SK-N-SH (cell line): ENCODE measurements at regions not wholly inside any gene's neighbourhood (a gene's known extent, or its start where the extent isn't known, plus 50 kb on each side); places are given as distances from the start of the nearest gene placed in this dataset.

Experiments used
- CTCF ChIA-PET: fragments of 300-600, 350-600 bp; formaldehyde crosslinking; extraction: SDS; loops from one replicate; lab custom pipeline; 2021; lab: Yijun Ruan, JAX
- POLR2A ChIA-PET: fragments of 350-600 bp; sonication (Branson Sonifier 250); formaldehyde crosslinking; extraction: SDS; loops from one replicate; lab custom pipeline; 2020; ENCODE audit warnings: antibody characterized with exemption, inconsistent platforms; lab: Yijun Ruan, JAX
- DNase-seq: peaks from one replicate; pipeline ENCODE4 v3.0.0; 2012
- H2AFZ ChIP-seq: fragments of 200-600 bp; sonication (generic); 2 replicates; pipeline ENCODE4 v1.8.1; 2016; ENCODE audit warnings: antibody characterized with exemption, mild to moderate bottlenecking, low read depth
- H3F3A ChIP-seq: fragments of 200-600 bp; sonication (generic); replicated peaks from 2 replicates; pipeline ENCODE3; 2016; ENCODE audit warnings: antibody characterized with exemption, mild to moderate bottlenecking; ENCODE audit not compliant: insufficient read depth
- H3K27ac ChIP-seq, 2 experiments: fragments of 200-500 bp in 1 of 2; fragments of 200-600 bp in 1 of 2; sonication (Bioruptor generic) in 1 of 2; sonication (generic), shearing (Covaris generic) in 1 of 2; 2 replicates each; pipeline versions ENCODE4 v1.5.1 to v1.6.1; 2014 to 2016; ENCODE audit warnings: low read depth in 2 of 2, inconsistent platforms in 1 of 2, low read length in 1 of 2, mild to moderate bottlenecking in 1 of 2, mixed read lengths in 1 of 2
- H3K27me3 ChIP-seq: fragments of 200-600 bp; sonication (generic), shearing (Covaris generic); 2 replicates; pipeline ENCODE4 v1.6.1; 2016; ENCODE audit warnings: mixed run types; ENCODE audit not compliant: insufficient read depth
- H3K36me3 ChIP-seq, 2 experiments: fragments of 200-500 bp in 1 of 2; fragments of 200-600 bp in 1 of 2; sonication (Bioruptor generic) in 1 of 2; sonication (generic) in 1 of 2; replicated peaks in 1 of 2; 2 replicates each; pipeline versions ENCODE3 to v1.5.1; 2014 to 2016; ENCODE audit warnings: low read length in 1 of 2, mild to moderate bottlenecking in 1 of 2; ENCODE audit not compliant: insufficient read depth in 2 of 2, control insufficient read depth in 1 of 2
- H3K4me1 ChIP-seq, 2 experiments: fragments of 200-500 bp in 1 of 2; fragments of 200-600 bp in 1 of 2; sonication (Bioruptor generic) in 1 of 2; sonication (generic), shearing (Covaris generic) in 1 of 2; 2 replicates each; pipeline versions ENCODE4 v1.5.1 to v1.6.1; 2014 to 2016; ENCODE audit warnings: low read depth in 1 of 2, low read length in 1 of 2, mixed run types in 1 of 2; ENCODE audit not compliant: insufficient read depth in 2 of 2, control insufficient read depth in 1 of 2
- H3K4me2 ChIP-seq: fragments of 200-600 bp; sonication (generic), shearing (Covaris generic); 2 replicates; pipeline ENCODE4 v1.6.1; 2017; ENCODE audit warnings: mixed run types
- H3K4me3 ChIP-seq, 2 experiments: fragments of 200-500 bp in 1 of 2; fragments of 200-600 bp in 1 of 2; sonication (Bioruptor generic) in 1 of 2; sonication (generic), shearing (Covaris generic) in 1 of 2; 2 replicates each; pipeline versions ENCODE4 v1.5.1 to v1.8.1; 2014 to 2016; ENCODE audit warnings: low read depth in 2 of 2, inconsistent platforms in 1 of 2, low read length in 1 of 2, mild to moderate bottlenecking in 1 of 2, mixed read lengths in 1 of 2, moderate library complexity in 1 of 2
- H3K79me2 ChIP-seq: fragments of 200-600 bp; sonication (generic); 2 replicates; pipeline ENCODE4 v1.8.1; 2017; ENCODE audit warnings: mild to moderate bottlenecking; ENCODE audit not compliant: insufficient read depth
- H3K9ac ChIP-seq: fragments of 200-600 bp; sonication (generic); 2 replicates; pipeline ENCODE4 v1.6.1; 2017; ENCODE audit warnings: mixed run types
- H3K9me2 ChIP-seq: fragments of 200-600 bp; sonication (generic); 2 replicates; pipeline ENCODE4 v1.6.1; 2017; ENCODE audit warnings: mixed run types
- H3K9me3 ChIP-seq: fragments of 200-600 bp; sonication (generic); 2 replicates; pipeline ENCODE4 v1.6.1; 2017; ENCODE audit warnings: mixed run types, mild to moderate bottlenecking, moderate library complexity
- H4K20me1 ChIP-seq: fragments of 200-600 bp; sonication (generic); 2 replicates; pipeline ENCODE4 v1.6.1; 2017; ENCODE audit warnings: mild to moderate bottlenecking, mixed run types; ENCODE audit not compliant: insufficient read depth
- CHD2 ChIP-seq: fragments of 150-350 bp; IDR thresholded peaks from 2 replicates; pipeline ENCODE4 v1.6.1; 2018; ENCODE audit warnings: low read length; ENCODE audit not compliant: partially characterized antibody
- ELF1 ChIP-seq: IDR thresholded peaks from 2 replicates; pipeline ENCODE4 v1.4.0; 2012
- EP300 ChIP-seq, 2 experiments: IDR thresholded peaks; 2 replicates each; pipeline versions ENCODE4 v1.4.0 to v1.6.1; 2012; ENCODE audit warnings: borderline replicate concordance in 1 of 2, low read depth in 1 of 2, low read length in 1 of 2
- EZH2phosphoT487 ChIP-seq: fragments of 200-600 bp; sonication (generic); IDR thresholded peaks from 2 replicates; pipeline ENCODE4 v1.6.1; 2017; ENCODE audit warnings: low read depth, mixed run types, mild to moderate bottlenecking, antibody characterized with exemption, moderate library complexity, borderline replicate concordance
- FOSL2 ChIP-seq: IDR thresholded peaks from 2 replicates; pipeline ENCODE4 v1.4.0; 2012; ENCODE audit warnings: low read depth, mild to moderate bottlenecking, moderate library complexity, borderline replicate concordance
- IRF3 ChIP-seq: fragments of 150-350 bp; IDR thresholded peaks from 2 replicates; pipeline ENCODE4 v1.6.1; 2016; ENCODE audit warnings: mild to moderate bottlenecking, low read depth, low read length
- JUND ChIP-seq: IDR thresholded peaks from 2 replicates; pipeline ENCODE4 v1.4.0; 2012
- MAX ChIP-seq: IDR thresholded peaks from 2 replicates; pipeline ENCODE4 v1.4.0; 2012; ENCODE audit warnings: low read depth
- PBX3 ChIP-seq: IDR thresholded peaks from 2 replicates; pipeline ENCODE4; 2012
- POLR2AphosphoS5 ChIP-seq: IDR thresholded peaks from 2 replicates; pipeline ENCODE4 v1.6.1; 2012; ENCODE audit warnings: low read depth, low read length
- RAD21 ChIP-seq: IDR thresholded peaks from 2 replicates; pipeline ENCODE4 v1.6.1; 2012; ENCODE audit warnings: mild to moderate bottlenecking, low read length
- RCOR1 ChIP-seq: fragments of 150-350 bp; IDR thresholded peaks from 2 replicates; pipeline ENCODE4 v1.6.1; 2017; ENCODE audit warnings: antibody characterized with exemption, low read length
- REST ChIP-seq: IDR thresholded peaks from 2 replicates; pipeline ENCODE4 v1.6.1; 2012; ENCODE audit warnings: mild to moderate bottlenecking, low read depth, low read length, moderate library complexity
- RXRA ChIP-seq: IDR thresholded peaks from 2 replicates; pipeline ENCODE4 v1.4.0; 2012; ENCODE audit warnings: low read depth, mild to moderate bottlenecking, borderline replicate concordance
- SIN3A ChIP-seq: IDR thresholded peaks from 2 replicates; pipeline ENCODE4 v1.6.1; 2012; ENCODE audit warnings: low read depth, mild to moderate bottlenecking, low read length, moderate library complexity, borderline replicate concordance
- SMC3 ChIP-seq: IDR thresholded peaks from 2 replicates; pipeline ENCODE4 v1.6.1; 2012; ENCODE audit warnings: low read depth, low read length, improper control_type of control experiment
- TAF1 ChIP-seq: IDR thresholded peaks from 2 replicates; pipeline ENCODE4 v1.6.1; 2012; ENCODE audit warnings: low read depth, mild to moderate bottlenecking, low read length, moderate library complexity, borderline replicate concordance
- TEAD4 ChIP-seq: IDR thresholded peaks from 2 replicates; pipeline ENCODE4 v1.4.0; 2012; ENCODE audit warnings: mild to moderate bottlenecking, borderline replicate concordance; ENCODE audit not compliant: insufficient read depth
- USF2 ChIP-seq: fragments of 150-350 bp; IDR thresholded peaks from 2 replicates; pipeline ENCODE4 v1.6.1; 2017; ENCODE audit warnings: antibody characterized with exemption, low read length, low read depth, borderline replicate concordance
- YY1 ChIP-seq: IDR thresholded peaks from 2 replicates; pipeline ENCODE4 v1.4.0; 2012; ENCODE audit warnings: low read depth, mild to moderate bottlenecking
- WGBS: methylation state at CpG from one replicate; pipeline ENCODE4 v1.1.6; 2017; ENCODE audit warnings: low lambda C conversion rate; 5-methylcytosine and 5-hydroxymethylcytosine counted together

- Histone ChIP-seq H2AFZ (no peak overlapping the region), H3K4me1 (no peaks in the 10 kb centered on the region), H3K4me2 (no peak overlapping the region), H3K9me3 (no peaks in the 10 kb centered on the region), H3K9ac (no peak overlapping the region), H3K27me3 (no peaks in the 10 kb centered on the region), H4K20me1 (no peaks in the 10 kb centered on the region), H3K79me2 (no peaks in the 10 kb centered on the region), H3K27ac (no peak overlapping the region), H3F3A (no peaks in the 10 kb centered on the region), H3K4me3 (no peak overlapping the region), H3K9me2 (peaks cover 4% of the 10 kb centered on the region; the same call in 1 of the 2 replicates), H3K36me3 (no peaks in the 10 kb centered on the region)
- POLR2A ChIA-PET = no interaction called here
- WGBS = 3% methylated on average over 4 of the region's 4 CpGs
- DNase-seq = no peak
- CTCF ChIA-PET = no interaction called here
- TF ChIP-seq IRF3 (no peak), REST (no peak), PBX3 (no peak), MAX (no peak)
Observed at GRCh38 chrX:125420809-125421208, 101.1 kb downstream of the TEX13C start.

- Histone ChIP-seq H3K9ac (no peak overlapping the region), H3K9me3 (no peaks in the 10 kb centered on the region), H3K27ac (no peak overlapping the region), H3K4me1 (no peaks in the 10 kb centered on the region), H3F3A (no peaks in the 10 kb centered on the region), H3K4me2 (no peak overlapping the region), H2AFZ (no peak overlapping the region), H3K4me3 (no peak overlapping the region), H3K36me3 (no peaks in the 10 kb centered on the region), H3K27me3 (no peaks in the 10 kb centered on the region), H3K79me2 (no peaks in the 10 kb centered on the region), H3K9me2 (peaks cover 4% of the 10 kb centered on the region; the same call in 1 of the 2 replicates), H4K20me1 (no peaks in the 10 kb centered on the region)
- POLR2A ChIA-PET = no interaction called here
- WGBS = 4% methylated on average over 3 of the region's 3 CpGs
- no peak for DNase-seq
- CTCF ChIA-PET = no interaction called here
- TF ChIP-seq JUND (no peak), MAX (no peak), CHD2 (no peak), EP300 (IDR thresholded peaks at IDR 0.05; ENCODE audit: borderline replicate concordance in 1 of 2, low read depth in 1 of 2, low read length in 1 of 2) (no peak), RAD21 (no peak), RXRA (no peak), TAF1 (no peak), YY1 (no peak), SMC3 (no peak), TEAD4 (no peak), EZH2phosphoT487 (no peak), POLR2AphosphoS5 (no peak), FOSL2 (no peak), USF2 (no peak), ELF1 (no peak), SIN3A (no peak), RCOR1 (no peak), IRF3 (no peak)
Observed at GRCh38 chrX:125422986-125423385, 103.3 kb downstream of the TEX13C start.
